ENCODE measurements at regions not wholly inside any gene's neighbourhood (a gene's known extent, or its start where the extent isn't known, plus 50 kb on each side); places are given as distances from the start of the nearest gene placed in this dataset.

DNA sequence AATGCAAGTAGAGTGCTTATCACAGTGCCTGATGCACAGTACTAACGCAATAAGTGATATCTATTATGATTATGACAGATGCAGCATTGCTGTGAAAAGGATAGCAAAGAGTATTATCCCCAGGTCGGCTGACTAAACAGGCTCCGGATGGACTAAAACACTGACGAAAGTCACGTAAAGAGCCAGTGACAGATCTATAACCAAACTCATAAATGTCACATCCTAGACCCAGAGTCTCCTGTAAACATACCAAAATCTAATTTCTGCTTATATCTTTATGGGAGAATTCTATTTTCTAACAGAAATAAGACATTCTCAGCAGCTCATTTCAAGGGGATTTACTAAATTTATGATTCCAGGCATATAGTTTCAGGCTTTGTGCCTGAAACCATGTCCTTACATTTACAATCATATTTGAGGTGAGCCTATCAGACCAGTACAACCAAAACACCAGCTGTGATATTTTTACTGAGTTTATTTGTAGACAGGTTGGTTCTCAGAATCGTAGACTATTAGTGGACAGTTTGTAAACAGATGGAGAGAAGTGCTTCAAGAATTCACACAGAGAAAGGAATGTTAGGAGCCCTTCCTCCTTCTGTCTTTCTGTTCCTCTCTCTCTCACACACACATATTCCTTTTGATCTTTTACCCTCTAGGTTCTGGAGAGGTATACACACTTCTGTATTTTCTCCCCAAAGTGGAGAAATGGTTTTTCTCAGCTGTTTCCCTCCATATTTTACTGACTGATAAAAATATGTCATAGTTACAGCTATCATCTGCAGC lies 52.4 kb upstream of the WDR26 start:
- DNase-seq: no peak

DNA sequence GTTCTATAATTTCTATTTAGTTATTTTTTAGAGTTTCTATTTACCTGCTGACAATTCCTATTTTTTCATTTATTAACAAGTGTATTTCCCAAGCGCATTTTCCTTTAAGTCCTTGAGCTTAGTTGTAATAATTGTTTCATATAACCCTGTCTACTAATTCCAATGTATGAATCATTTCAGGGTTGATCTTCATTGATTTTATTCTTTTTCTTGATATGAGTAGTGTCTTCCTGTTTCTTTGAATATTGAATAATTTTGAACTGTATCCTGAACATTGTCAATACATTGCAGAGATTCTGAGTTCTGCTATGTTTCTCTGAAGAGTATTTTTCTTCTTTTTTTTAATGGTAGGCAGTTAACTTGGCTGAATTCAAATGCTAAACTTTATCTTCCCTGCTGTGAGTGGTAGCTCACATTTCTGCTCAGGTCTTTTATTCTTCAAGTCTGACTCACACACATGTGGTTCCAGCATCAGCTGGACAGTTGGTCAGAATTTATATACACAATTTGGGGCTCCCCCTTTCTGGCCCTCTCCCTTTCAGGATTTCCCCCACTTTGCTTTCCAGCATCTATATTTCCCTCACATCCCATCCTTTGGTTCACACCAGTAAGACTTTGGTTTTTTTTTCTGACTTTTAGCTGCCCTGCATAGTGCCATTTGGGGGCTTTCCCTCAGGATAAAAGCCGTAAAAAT lies 54.4 kb upstream of the WDR26 start:
- no peak for DNase-seq

DNA sequence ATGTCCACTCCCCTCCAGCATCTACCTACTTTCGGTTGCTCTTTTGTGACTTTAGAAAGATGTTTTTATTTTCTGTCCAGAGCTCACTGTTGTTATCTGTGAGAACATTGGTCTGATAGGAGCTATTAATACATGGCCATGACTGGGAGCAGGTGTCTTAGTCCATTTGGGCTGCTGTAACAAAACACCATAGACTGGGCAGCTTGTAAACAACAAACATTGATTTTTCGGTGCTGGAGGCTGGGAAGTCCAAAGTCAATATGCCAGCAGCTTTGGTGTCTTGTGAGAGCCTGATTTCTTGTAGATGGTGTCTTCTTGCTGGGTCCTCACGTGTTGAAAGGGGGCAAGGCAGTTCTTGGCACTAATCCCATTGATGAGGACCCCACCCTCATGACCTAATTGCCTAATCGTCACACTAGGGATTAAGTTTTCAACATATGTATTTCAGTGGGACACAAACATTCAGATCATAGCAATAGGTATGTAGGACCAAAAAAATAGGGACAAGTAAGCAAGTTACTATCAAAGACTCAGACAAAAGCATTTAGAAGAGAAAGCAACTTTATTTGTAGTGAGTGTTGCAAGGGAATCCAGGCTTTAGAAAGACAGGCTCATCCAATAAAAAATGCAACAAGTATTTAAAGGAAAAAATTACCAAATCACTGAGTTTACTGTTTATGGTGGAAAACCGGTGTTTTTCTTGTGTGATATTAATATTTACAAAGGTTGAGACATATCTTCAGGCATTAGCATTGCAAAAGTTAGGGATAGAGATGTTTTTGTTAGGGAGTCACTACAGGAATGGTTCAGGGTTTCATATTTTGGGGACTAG lies 55.2 kb upstream of the WDR26 start:
- DNase-seq: peak; percentile 13

DNA sequence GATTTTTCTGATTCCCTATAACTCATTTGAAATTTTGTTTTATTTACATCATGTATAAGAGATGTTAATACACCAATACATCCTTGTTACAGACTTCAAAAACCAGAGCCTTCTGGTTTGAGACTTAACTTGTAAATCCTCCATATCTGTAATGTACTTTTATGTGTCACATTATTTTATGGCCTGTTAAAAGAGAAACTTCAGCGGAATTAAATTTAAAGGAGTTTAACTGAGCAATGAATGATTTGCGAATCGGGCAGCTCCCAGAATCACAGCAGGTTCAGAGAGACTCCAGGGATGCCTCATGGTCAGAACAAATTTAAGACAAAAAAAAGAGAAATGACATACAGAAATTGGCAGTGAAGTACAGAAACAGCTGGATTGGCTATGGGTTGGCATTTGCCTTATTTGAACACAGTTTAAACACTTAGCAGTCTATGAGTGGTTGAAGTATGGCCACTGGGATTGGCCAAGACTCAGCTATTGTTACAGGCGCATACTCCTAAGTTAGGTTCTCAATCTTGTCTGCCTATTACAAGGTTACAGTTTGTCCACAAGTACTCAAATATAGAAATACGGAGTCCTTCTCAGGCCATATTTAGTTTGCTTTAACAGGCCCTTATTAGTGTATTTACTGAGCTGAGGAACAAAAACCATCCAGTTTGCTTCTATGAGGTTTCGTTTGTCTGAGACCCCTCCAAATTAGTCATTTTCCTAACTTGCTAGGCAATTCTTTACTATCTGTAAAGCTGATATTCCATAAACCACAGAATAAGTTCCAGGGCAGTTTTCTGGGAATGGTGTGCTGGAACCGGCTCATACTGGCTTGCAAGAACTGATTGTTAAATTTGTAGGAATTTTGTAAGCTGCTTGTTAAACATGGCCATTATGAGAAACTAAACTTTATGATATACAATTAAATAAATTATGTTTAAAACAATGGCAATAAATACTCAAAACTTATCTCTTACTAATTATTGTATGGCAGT lies 56.2 kb upstream of the WDR26 start:
- no peak for DNase-seq

DNA sequence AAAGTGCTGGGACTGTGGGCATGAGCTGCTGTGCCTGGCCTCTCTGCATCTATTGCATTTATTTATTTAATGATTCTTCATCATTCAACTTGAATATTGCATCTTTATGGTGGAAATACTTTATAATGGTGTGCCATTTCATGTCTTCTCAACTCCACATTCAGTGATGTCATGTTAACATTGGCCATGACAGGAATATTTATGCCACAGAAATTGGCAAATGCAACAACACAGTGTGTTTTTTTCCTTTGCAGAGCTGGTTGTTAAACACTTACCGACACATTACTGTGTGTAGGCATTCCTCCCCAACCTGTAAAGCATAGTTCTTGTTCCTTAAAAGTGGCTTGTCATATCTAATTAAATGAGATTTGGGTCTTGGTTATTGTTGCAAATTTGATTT lies 57.4 kb upstream of the WDR26 start:
- no peak for DNase-seq

DNA sequence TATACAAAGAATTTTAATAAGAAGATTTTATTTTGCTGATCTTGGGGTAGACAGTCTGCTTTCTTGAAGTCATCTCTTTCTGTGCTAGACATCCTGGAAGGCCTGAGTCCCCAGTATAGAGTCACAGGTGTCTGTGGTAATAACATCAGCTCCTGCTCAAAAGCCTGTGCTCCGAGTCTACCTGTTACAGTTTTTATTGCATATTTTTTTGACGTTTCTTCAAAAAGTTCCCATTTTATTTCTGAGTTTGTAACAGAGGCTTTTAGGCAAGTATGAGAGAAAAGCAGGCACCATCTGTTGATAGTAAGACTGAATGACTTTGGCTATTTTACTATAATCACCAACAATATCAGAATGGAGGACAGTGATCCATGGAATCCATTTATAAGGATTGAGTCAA lies 58.0 kb upstream of the WDR26 start:
- DNase-seq: no peak

DNA sequence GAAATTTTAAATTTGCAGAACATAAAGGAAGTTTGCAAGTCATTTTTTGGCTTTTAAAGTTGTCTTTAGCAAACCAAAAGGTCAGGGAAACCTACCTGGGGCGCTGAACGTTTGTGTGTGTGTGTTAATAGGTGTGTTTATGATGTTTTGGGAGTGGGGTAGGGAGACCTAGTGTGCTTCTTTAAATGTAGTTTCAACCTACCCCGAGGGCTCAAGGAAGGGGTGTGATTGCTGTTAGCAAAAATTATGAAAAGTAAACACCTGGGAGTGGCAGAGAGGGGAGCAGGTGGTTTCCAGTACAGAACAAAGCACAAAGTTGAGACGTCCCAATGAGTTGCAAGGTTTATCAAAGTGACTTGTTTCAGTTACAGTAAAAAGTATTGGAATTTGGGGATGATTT lies 58.7 kb upstream of the WDR26 start:
- DNase-seq: no peak

DNA sequence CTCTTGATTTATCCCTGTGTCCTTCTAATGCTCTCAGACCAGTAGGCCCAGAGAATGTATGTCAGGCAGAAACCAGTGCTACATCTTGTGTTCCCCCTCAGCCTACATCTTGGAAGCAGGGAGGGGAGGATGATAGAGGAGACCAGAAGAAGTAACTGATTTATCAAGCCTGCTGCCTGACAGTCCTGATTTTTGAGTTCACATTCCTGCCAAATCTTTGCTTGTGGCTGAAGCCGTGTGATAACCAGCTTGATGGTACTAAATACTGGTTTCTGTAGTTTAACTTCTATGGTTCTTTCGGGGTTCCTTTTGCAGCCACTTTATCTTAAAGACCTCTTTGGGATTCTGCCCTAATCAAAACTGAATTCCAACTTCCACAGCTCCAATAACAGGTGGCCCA lies 59.7 kb upstream of the WDR26 start:
- DNase-seq: no peak

DNA sequence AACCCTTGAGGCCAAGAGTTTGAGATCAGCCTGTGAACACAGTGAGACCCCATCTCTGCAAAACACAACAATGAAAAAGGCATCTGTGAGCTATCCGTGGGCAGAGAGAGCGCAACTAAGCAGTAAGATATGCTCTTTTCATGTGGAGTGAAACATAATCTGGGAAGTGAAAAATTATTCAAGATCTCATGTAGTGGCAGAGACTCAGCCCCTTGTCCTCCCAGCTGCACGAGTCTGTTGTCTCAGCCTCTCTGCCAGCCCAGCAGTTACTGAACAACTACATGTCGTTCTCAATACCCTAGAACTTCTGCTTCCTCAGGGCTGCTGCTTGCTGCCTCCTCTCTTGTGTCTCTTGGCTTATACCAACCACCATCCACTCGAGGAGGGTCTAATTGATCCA lies 61.3 kb upstream of the WDR26 start:
- DNase-seq: no peak

DNA sequence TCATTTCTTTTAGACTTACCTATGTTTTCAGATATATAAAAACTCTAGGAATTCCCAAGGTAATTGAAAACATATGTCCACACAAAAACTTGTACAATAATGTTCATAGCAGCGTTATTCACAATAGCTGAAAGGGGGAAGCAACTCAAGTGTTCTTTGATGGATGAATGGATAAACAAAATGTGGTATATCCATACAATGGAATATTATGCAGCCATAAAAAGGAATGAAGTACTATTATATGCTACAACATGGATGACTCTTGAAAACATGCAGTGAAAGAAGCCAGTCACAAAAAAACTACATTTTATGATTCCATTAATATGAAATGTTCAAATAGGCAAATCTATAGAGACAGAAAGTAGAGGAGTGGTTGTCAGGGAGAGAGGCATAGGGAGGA lies 62.2 kb upstream of the WDR26 start:
- DNase-seq: no peak

DNA sequence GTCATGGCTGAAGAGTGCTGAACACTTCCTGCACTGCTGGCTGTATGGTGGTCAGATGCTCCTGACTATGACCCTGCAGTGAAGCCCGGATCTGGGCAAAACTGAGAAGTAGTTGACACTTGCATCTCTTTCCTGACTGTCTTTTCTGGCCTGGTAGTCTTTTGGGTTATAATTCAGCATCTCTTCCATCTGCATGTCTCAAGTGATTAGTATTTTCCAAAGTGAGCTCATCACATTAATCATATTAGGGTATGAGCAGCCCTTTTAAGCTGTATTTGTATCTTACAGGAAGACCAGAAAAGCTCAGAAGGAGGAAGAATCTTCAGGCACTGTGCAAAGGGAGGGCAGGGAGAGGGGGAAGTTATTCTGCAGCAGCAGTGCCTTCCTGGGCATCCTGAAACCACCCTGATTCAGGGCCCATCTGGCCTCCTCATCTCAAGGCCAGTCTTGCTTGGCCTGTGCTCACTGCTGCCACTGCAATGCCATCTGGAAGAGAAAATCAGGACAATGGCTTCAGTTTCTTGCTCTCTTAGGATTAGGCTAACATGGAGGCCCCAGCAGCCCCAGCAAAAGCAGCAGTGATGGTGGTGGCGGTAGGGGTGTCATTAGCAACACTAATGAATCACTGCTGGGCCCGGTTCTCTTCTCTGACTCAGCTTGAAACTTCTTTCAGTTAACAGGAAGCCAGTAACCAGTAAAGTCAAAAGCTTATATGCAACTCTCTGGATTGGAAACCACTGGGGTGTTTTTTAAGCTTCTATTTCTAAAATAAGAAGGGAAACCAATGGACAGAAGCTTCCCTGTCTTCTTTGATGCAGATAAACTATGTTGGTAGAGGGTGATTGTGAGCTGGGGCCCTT lies 63.3 kb upstream of the WDR26 start:
- DNase-seq: peak; percentile 12

DNA sequence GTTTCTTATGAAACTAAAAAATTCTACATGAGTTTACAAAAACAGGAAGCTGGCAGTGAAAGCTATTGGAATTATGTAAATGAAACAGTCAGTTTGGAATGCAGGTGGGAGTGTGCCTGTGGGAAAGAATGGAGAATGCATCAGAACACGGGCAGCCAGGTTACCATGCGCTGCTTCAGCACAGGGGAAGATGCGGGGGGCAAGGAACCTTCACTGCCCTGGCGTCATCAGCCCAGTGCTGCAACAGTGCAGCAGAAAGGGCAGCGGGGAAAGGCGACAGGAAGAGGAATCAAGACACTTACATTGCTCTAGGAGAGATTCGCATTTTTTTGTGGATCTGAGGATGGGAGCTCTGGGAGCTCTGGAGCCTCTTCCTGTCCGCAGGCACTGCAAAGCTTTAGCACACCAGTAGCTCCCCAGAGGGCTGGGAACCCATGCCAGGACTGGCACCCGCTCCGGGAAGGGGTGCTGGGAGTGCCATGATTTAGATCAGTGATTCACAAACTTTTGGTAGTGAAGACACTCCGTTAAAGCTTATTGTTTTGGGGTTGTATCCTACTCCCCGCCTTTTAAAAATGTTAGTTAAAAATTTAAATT lies 64.1 kb upstream of the WDR26 start:
- DNase-seq: no peak

DNA sequence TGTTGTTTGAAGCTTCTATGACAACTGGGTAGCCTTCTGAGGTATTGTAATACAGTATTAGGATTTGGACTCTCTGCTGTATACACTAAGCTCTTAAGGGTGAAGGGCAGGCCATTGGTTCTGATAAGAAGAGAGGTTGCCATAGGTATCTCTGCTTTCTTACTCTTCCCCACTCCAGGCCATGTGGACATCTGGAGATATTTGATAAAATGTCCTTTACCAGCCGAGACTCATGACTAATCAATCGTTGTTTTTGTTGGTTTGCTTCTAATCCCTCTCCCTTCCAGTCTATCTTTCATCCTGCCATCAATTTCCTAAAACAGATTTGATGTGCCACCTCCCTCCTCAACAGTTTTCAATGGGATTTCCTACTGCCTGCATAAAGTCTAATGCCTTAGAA lies 64.6 kb upstream of the WDR26 start:
- DNase-seq: no peak

DNA sequence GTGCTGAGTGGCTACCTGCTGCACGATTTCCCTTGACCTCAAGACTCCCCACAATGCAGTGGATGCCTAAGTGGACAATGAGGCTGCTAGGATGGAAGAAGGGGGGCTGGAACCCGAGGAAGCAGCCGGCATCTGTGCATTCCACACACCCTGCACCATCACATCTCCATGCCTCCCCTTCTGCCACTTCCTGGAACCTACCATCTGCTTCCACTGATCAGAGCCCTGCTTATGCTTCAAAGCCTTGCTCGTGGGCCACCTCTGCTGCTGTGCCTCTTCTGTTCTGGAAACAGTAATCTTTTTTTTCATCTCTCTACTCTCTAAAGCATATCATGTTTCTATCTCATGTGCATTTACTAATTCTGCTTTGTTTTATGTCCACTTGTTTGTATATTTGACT lies 66.2 kb upstream of the WDR26 start:
- DNase-seq: peak; percentile 7

DNA sequence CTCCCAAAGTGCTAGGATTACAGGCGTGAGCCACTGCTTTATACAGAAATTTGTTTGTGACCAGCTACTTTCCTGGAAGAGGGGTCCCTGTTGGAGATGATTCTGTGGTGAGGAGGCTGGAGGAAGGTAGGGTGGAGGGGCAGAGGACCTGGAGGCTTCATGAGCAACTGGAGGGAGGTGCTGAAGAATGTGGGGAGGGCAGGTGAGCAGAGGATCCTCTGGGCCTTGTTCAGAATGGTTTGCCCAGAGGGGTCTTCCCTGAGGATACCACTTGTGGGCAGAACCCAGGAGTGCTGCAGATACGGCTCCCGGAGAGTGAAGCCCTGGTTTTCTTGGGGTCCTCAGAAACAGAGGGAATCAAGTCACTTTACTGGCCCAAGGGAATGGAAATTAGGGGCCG lies 67.2 kb upstream of the WDR26 start:
- no peak for DNase-seq

DNA sequence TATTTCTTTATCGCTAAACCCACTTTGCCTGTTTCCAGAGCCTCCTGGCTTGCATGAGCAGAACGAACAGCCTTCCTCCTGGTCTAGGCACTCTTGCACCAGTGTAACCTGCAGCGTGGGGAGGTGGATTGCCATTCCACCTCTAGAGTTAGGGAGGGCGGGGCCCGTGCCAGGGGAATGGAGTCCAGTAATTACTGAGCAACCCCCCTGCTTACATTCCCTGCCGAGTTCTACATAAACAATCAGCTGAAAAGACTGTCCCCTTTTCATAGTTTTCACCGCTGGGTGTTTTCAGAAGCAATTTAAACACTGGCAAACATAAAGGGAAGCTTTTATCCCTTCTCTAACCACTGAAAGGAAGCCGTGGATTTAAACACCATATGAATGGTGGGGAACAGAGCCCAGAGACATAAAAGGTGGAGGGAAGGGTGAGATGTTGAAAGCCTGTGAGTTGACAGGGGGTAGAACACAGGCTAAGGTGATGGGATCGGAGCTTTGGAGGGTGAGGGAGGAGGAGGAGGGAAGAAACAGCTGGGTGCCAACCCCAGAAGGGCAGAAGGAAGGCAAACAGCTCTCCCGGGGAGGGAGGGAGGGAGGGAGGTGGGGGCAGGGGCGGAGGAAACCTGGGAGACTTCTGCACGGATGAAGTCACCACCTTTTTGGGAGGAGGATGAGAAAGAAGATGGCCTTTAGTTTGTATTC lies 68.0 kb upstream of the WDR26 start:
- DNase-seq: peak; percentile 35

DNA sequence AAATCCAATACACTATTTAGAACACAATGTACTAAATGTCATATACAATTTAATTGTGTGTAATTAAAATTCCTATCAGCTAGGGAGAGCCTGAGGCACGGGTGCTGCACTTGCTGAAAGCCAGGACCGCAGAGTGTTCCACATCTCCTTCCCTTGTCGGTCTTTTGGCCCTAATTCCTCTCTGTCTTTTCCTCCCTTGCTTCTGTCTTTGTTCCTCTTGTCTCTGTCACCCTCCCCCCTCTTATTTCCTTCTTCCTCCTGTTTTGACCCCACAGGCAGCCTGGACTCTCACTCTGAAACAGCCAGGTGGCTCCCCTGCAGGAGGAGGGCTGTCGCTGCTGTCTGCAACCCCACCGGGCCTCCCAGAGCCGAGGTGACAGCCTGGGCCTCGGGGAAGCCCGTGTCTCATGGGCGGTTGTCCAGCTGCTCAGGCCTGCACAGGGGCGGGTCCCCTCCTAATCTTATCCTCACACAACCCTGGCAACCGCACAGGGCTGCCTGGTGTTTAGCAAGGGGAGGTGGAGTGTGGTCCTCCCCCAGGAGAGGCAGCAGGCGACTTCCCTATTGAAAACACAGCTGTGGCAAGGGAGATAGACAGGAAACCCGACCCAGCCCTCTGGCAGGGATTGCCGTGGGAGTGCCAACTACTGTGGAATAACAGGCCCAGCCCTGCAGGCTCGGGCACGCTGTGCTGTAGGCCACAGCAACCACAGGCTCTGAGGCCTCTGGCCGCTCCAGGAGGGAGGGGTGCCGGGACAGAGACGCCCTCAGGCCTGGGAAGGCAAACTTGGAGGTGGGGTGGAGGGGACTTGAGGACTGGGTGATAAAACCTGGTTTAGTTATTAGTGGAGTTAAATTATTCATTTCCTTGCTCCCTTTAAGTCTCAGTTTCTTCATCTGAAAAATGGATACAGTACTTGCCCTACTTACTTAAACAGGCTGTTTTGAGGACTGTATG lies 68.8 kb upstream of the WDR26 start:
- DNase-seq: peak; percentile 90

DNA sequence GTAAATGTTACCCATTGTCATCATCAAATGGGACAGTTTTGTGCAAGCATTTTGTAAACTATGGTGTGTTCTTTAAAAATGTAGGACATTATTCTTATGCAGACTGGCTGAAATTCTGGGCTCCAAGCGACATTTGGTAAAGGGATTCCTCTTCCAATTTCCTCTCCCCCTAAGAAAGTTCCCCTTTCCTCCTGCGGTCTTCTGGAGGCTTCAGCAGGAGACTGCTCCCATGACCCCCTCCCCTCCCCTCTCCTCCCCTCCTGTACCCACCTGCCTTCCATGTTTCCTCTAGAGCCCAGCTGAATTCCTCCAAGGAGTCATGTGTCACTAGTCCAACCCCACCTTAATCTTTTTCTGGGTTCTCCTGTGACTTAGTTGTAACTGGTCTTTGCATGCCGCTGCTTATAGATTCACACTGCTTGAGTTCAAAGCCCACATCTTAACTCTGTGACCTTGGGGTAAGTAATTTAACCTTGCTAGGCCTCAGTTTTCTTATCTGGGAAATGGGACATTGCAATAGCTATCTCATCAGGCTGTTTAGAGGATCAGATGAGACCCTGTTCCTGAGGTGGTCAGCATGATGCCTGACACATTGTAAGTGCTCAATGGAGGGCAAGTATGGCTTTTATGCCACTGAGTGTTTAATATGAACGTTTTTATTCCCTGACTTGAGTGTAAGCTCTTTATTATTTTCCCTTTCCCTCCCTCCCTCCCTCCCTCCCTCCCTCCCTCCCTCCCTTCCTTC lies 69.9 kb upstream of the WDR26 start:
- DNase-seq: no peak

Data from DMS53 (cell line).